SK-N-SH (cell line): ENCODE measurements at regions not wholly inside any gene's neighbourhood (a gene's known extent, or its start where the extent isn't known, plus 50 kb on each side); places are given as distances from the start of the nearest gene placed in this dataset.

Experiments used
- CTCF ChIA-PET: fragments of 300-600, 350-600 bp; formaldehyde crosslinking; extraction: SDS; loops from one replicate; lab custom pipeline; 2021; lab: Yijun Ruan, JAX
- POLR2A ChIA-PET: fragments of 350-600 bp; sonication (Branson Sonifier 250); formaldehyde crosslinking; extraction: SDS; loops from one replicate; lab custom pipeline; 2020; ENCODE audit warnings: antibody characterized with exemption, inconsistent platforms; lab: Yijun Ruan, JAX
- DNase-seq: peaks from one replicate; pipeline ENCODE4 v3.0.0; 2012
- H2AFZ ChIP-seq: fragments of 200-600 bp; sonication (generic); 2 replicates; pipeline ENCODE4 v1.8.1; 2016; ENCODE audit warnings: antibody characterized with exemption, mild to moderate bottlenecking, low read depth
- H3F3A ChIP-seq: fragments of 200-600 bp; sonication (generic); replicated peaks from 2 replicates; pipeline ENCODE3; 2016; ENCODE audit warnings: antibody characterized with exemption, mild to moderate bottlenecking; ENCODE audit not compliant: insufficient read depth
- H3K27ac ChIP-seq, 2 experiments: fragments of 200-500 bp in 1 of 2; fragments of 200-600 bp in 1 of 2; sonication (Bioruptor generic) in 1 of 2; sonication (generic), shearing (Covaris generic) in 1 of 2; 2 replicates each; pipeline versions ENCODE4 v1.5.1 to v1.6.1; 2014 to 2016; ENCODE audit warnings: low read depth in 2 of 2, inconsistent platforms in 1 of 2, low read length in 1 of 2, mild to moderate bottlenecking in 1 of 2, mixed read lengths in 1 of 2
- H3K27me3 ChIP-seq: fragments of 200-600 bp; sonication (generic), shearing (Covaris generic); 2 replicates; pipeline ENCODE4 v1.6.1; 2016; ENCODE audit warnings: mixed run types; ENCODE audit not compliant: insufficient read depth
- H3K36me3 ChIP-seq, 2 experiments: fragments of 200-500 bp in 1 of 2; fragments of 200-600 bp in 1 of 2; sonication (Bioruptor generic) in 1 of 2; sonication (generic) in 1 of 2; replicated peaks in 1 of 2; 2 replicates each; pipeline versions ENCODE3 to v1.5.1; 2014 to 2016; ENCODE audit warnings: low read length in 1 of 2, mild to moderate bottlenecking in 1 of 2; ENCODE audit not compliant: insufficient read depth in 2 of 2, control insufficient read depth in 1 of 2
- H3K4me1 ChIP-seq, 2 experiments: fragments of 200-500 bp in 1 of 2; fragments of 200-600 bp in 1 of 2; sonication (Bioruptor generic) in 1 of 2; sonication (generic), shearing (Covaris generic) in 1 of 2; 2 replicates each; pipeline versions ENCODE4 v1.5.1 to v1.6.1; 2014 to 2016; ENCODE audit warnings: low read depth in 1 of 2, low read length in 1 of 2, mixed run types in 1 of 2; ENCODE audit not compliant: insufficient read depth in 2 of 2, control insufficient read depth in 1 of 2
- H3K4me2 ChIP-seq: fragments of 200-600 bp; sonication (generic), shearing (Covaris generic); 2 replicates; pipeline ENCODE4 v1.6.1; 2017; ENCODE audit warnings: mixed run types
- H3K4me3 ChIP-seq, 2 experiments: fragments of 200-500 bp in 1 of 2; fragments of 200-600 bp in 1 of 2; sonication (Bioruptor generic) in 1 of 2; sonication (generic), shearing (Covaris generic) in 1 of 2; 2 replicates each; pipeline versions ENCODE4 v1.5.1 to v1.8.1; 2014 to 2016; ENCODE audit warnings: low read depth in 2 of 2, inconsistent platforms in 1 of 2, low read length in 1 of 2, mild to moderate bottlenecking in 1 of 2, mixed read lengths in 1 of 2, moderate library complexity in 1 of 2
- H3K79me2 ChIP-seq: fragments of 200-600 bp; sonication (generic); 2 replicates; pipeline ENCODE4 v1.8.1; 2017; ENCODE audit warnings: mild to moderate bottlenecking; ENCODE audit not compliant: insufficient read depth
- H3K9ac ChIP-seq: fragments of 200-600 bp; sonication (generic); 2 replicates; pipeline ENCODE4 v1.6.1; 2017; ENCODE audit warnings: mixed run types
- H3K9me2 ChIP-seq: fragments of 200-600 bp; sonication (generic); 2 replicates; pipeline ENCODE4 v1.6.1; 2017; ENCODE audit warnings: mixed run types
- H3K9me3 ChIP-seq: fragments of 200-600 bp; sonication (generic); 2 replicates; pipeline ENCODE4 v1.6.1; 2017; ENCODE audit warnings: mixed run types, mild to moderate bottlenecking, moderate library complexity
- H4K20me1 ChIP-seq: fragments of 200-600 bp; sonication (generic); 2 replicates; pipeline ENCODE4 v1.6.1; 2017; ENCODE audit warnings: mild to moderate bottlenecking, mixed run types; ENCODE audit not compliant: insufficient read depth
- CHD2 ChIP-seq: fragments of 150-350 bp; IDR thresholded peaks from 2 replicates; pipeline ENCODE4 v1.6.1; 2018; ENCODE audit warnings: low read length; ENCODE audit not compliant: partially characterized antibody
- ELF1 ChIP-seq: IDR thresholded peaks from 2 replicates; pipeline ENCODE4 v1.4.0; 2012
- EP300 ChIP-seq, 2 experiments: IDR thresholded peaks; 2 replicates each; pipeline versions ENCODE4 v1.4.0 to v1.6.1; 2012; ENCODE audit warnings: borderline replicate concordance in 1 of 2, low read depth in 1 of 2, low read length in 1 of 2
- EZH2phosphoT487 ChIP-seq: fragments of 200-600 bp; sonication (generic); IDR thresholded peaks from 2 replicates; pipeline ENCODE4 v1.6.1; 2017; ENCODE audit warnings: low read depth, mixed run types, mild to moderate bottlenecking, antibody characterized with exemption, moderate library complexity, borderline replicate concordance
- FOSL2 ChIP-seq: IDR thresholded peaks from 2 replicates; pipeline ENCODE4 v1.4.0; 2012; ENCODE audit warnings: low read depth, mild to moderate bottlenecking, moderate library complexity, borderline replicate concordance
- FOXJ3 ChIP-seq: sonication (generic); formaldehyde crosslinking; IDR thresholded peaks from 2 replicates; pipeline ENCODE4 v1.5.1; 2020; ENCODE audit warnings: mild to moderate bottlenecking, missing genetic modification reagents
- MXI1 ChIP-seq: IDR thresholded peaks from 2 replicates; pipeline ENCODE4 v1.6.1; 2012; ENCODE audit warnings: mild to moderate bottlenecking, low read depth, low read length, improper control_type of control experiment
- NRF1 ChIP-seq: IDR thresholded peaks from 2 replicates; pipeline ENCODE4 v1.6.1; 2012; ENCODE audit warnings: low read depth, mild to moderate bottlenecking, low read length
- POLR2AphosphoS5 ChIP-seq: IDR thresholded peaks from 2 replicates; pipeline ENCODE4 v1.6.1; 2012; ENCODE audit warnings: low read depth, low read length
- RFX5 ChIP-seq: IDR thresholded peaks from 2 replicates; pipeline ENCODE4 v1.6.1; 2012; ENCODE audit warnings: mild to moderate bottlenecking, improper control_type of control experiment, low read length
- SIN3A ChIP-seq: IDR thresholded peaks from 2 replicates; pipeline ENCODE4 v1.6.1; 2012; ENCODE audit warnings: low read depth, mild to moderate bottlenecking, low read length, moderate library complexity, borderline replicate concordance
- SMC3 ChIP-seq: IDR thresholded peaks from 2 replicates; pipeline ENCODE4 v1.6.1; 2012; ENCODE audit warnings: low read depth, low read length, improper control_type of control experiment
- TAF1 ChIP-seq: IDR thresholded peaks from 2 replicates; pipeline ENCODE4 v1.6.1; 2012; ENCODE audit warnings: low read depth, mild to moderate bottlenecking, low read length, moderate library complexity, borderline replicate concordance
- TEAD4 ChIP-seq: IDR thresholded peaks from 2 replicates; pipeline ENCODE4 v1.4.0; 2012; ENCODE audit warnings: mild to moderate bottlenecking, borderline replicate concordance; ENCODE audit not compliant: insufficient read depth
- WGBS: methylation state at CpG from one replicate; pipeline ENCODE4 v1.1.6; 2017; ENCODE audit warnings: low lambda C conversion rate; 5-methylcytosine and 5-hydroxymethylcytosine counted together
- TF ChIP-seq, protein P1 (sequence below): fragments of 150-350 bp; IDR thresholded peaks from 2 replicates; pipeline ENCODE4 v1.6.1; 2017; ENCODE audit warnings: antibody characterized with exemption, low read length, low read depth, borderline replicate concordance
- TF ChIP-seq, protein P2 (sequence below): IDR thresholded peaks from 2 replicates; pipeline ENCODE4 v1.6.1; 2012; ENCODE audit warnings: mild to moderate bottlenecking, low read depth, low read length, moderate library complexity
- TF ChIP-seq, protein P3 (sequence below): fragments of 150-350 bp; IDR thresholded peaks from 2 replicates; pipeline ENCODE4 v1.6.1; 2016; ENCODE audit warnings: mild to moderate bottlenecking, low read depth, low read length
- TF ChIP-seq, protein P4 (sequence below): IDR thresholded peaks from 2 replicates; pipeline ENCODE4; 2012
- TF ChIP-seq, protein P5 (sequence below): IDR thresholded peaks from 2 replicates; pipeline ENCODE4 v1.4.0; 2012; ENCODE audit warnings: low read depth, borderline replicate concordance
- TF ChIP-seq, protein P6 (sequence below): IDR thresholded peaks from 2 replicates; pipeline ENCODE4 v1.4.0; 2012; ENCODE audit warnings: low read depth

DNA sequence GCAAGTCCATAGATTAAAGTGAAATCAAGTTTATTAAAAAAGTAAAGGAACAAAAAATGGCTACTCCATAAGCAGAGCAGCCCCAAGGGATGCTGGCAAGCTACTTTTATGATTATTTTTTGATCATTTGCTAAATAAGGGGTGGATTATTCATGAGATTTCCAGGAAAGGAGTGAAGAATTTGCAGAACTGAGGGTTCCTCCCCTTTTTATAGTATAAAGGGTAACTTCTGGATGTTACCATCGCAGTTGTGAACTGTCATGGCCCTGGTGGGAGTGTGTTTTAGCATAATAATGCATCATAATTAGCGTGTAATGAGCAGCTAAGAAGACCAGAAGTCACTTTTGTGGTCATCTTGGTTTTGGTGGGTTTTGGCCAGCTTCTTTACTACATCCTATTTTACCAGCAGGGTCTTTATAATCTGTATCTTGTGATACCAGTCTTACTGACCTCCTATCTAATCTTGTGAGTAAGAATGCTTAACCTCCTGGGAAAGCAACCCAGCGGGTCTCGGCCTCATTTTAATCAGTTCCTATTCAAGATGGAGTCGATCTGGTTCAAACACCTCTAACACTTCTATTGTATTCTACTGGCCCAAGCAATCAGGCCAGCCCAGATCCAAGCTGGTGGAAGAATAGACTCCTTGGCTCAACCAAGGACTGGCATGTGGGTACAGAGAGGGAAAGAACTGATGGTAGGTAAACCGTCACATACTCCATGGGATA lies 87.9 kb upstream of the NPSR1 start:
- CTCF ChIA-PET: interaction anchor here (0.8 kb wide), 1 partner anchor 26 kb away, joined by 3 read pairs; no protein-coding TSS in a partner anchor
- no peak overlapping the region for H3K4me2 ChIP-seq
- no peaks in the 10 kb centered on the region for H3K79me2 ChIP-seq
- H3K4me1 ChIP-seq: no peaks in the 10 kb centered on the region
- no peak overlapping the region for H3K9ac ChIP-seq
- no peak for DNase-seq
- no peak overlapping the region for H3K27ac ChIP-seq
- no peaks in the 10 kb centered on the region for H4K20me1 ChIP-seq
- TF ChIP-seq, protein P1, sequence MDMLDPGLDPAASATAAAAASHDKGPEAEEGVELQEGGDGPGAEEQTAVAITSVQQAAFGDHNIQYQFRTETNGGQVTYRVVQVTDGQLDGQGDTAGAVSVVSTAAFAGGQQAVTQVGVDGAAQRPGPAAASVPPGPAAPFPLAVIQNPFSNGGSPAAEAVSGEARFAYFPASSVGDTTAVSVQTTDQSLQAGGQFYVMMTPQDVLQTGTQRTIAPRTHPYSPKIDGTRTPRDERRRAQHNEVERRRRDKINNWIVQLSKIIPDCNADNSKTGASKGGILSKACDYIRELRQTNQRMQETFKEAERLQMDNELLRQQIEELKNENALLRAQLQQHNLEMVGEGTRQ: no peak
- TF ChIP-seq FOXJ3 (CRISPR knock-in tag) (no peak), POLR2AphosphoS5 (no peak), EZH2phosphoT487 (no peak), MXI1 (no peak), CHD2 (no peak), NRF1 (no peak), RFX5 (no peak), EP300 (IDR thresholded peaks at IDR 0.05; ENCODE audit: borderline replicate concordance in 1 of 2, low read depth in 1 of 2, low read length in 1 of 2) (no peak), SIN3A (no peak), ELF1 (no peak), TEAD4 (no peak), TAF1 (no peak), FOSL2 (no peak), SMC3 (no peak)
- TF ChIP-seq, protein P2, sequence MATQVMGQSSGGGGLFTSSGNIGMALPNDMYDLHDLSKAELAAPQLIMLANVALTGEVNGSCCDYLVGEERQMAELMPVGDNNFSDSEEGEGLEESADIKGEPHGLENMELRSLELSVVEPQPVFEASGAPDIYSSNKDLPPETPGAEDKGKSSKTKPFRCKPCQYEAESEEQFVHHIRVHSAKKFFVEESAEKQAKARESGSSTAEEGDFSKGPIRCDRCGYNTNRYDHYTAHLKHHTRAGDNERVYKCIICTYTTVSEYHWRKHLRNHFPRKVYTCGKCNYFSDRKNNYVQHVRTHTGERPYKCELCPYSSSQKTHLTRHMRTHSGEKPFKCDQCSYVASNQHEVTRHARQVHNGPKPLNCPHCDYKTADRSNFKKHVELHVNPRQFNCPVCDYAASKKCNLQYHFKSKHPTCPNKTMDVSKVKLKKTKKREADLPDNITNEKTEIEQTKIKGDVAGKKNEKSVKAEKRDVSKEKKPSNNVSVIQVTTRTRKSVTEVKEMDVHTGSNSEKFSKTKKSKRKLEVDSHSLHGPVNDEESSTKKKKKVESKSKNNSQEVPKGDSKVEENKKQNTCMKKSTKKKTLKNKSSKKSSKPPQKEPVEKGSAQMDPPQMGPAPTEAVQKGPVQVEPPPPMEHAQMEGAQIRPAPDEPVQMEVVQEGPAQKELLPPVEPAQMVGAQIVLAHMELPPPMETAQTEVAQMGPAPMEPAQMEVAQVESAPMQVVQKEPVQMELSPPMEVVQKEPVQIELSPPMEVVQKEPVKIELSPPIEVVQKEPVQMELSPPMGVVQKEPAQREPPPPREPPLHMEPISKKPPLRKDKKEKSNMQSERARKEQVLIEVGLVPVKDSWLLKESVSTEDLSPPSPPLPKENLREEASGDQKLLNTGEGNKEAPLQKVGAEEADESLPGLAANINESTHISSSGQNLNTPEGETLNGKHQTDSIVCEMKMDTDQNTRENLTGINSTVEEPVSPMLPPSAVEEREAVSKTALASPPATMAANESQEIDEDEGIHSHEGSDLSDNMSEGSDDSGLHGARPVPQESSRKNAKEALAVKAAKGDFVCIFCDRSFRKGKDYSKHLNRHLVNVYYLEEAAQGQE: no peak
- TF ChIP-seq, protein P3, sequence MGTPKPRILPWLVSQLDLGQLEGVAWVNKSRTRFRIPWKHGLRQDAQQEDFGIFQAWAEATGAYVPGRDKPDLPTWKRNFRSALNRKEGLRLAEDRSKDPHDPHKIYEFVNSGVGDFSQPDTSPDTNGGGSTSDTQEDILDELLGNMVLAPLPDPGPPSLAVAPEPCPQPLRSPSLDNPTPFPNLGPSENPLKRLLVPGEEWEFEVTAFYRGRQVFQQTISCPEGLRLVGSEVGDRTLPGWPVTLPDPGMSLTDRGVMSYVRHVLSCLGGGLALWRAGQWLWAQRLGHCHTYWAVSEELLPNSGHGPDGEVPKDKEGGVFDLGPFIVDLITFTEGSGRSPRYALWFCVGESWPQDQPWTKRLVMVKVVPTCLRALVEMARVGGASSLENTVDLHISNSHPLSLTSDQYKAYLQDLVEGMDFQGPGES: no peak
- TF ChIP-seq, protein P4, sequence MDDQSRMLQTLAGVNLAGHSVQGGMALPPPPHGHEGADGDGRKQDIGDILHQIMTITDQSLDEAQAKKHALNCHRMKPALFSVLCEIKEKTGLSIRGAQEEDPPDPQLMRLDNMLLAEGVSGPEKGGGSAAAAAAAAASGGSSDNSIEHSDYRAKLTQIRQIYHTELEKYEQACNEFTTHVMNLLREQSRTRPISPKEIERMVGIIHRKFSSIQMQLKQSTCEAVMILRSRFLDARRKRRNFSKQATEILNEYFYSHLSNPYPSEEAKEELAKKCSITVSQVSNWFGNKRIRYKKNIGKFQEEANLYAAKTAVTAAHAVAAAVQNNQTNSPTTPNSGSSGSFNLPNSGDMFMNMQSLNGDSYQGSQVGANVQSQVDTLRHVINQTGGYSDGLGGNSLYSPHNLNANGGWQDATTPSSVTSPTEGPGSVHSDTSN: no peak
- TF ChIP-seq, protein P5, sequence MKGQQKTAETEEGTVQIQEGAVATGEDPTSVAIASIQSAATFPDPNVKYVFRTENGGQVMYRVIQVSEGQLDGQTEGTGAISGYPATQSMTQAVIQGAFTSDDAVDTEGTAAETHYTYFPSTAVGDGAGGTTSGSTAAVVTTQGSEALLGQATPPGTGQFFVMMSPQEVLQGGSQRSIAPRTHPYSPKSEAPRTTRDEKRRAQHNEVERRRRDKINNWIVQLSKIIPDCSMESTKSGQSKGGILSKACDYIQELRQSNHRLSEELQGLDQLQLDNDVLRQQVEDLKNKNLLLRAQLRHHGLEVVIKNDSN: no peak
- TF ChIP-seq, protein P6, sequence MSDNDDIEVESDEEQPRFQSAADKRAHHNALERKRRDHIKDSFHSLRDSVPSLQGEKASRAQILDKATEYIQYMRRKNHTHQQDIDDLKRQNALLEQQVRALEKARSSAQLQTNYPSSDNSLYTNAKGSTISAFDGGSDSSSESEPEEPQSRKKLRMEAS: no peak
- H2AFZ ChIP-seq: no peak overlapping the region
- no peaks in the 10 kb centered on the region for H3K9me3 ChIP-seq
- no peaks in the 10 kb centered on the region for H3F3A ChIP-seq
- H3K9me2 ChIP-seq: no peaks in the 10 kb centered on the region
- H3K36me3 ChIP-seq: no peaks in the 10 kb centered on the region
- WGBS: 5% methylated on average over 6 of the region's 6 CpGs
- no peak overlapping the region for H3K4me3 ChIP-seq
- POLR2A ChIA-PET: no interaction called here
- H3K27me3 ChIP-seq: peaks cover 16% of the 10 kb centered on the region; the same call in 1 of the 2 replicates
